CD4-positive, CD25-positive, alpha-beta regulatory T cell (primary cell): ENCODE measurements at regions not wholly inside any gene's neighbourhood (a gene's known extent, or its start where the extent isn't known, plus 50 kb on each side); places are given as distances from the start of the nearest gene placed in this dataset.

Experiments
- ATAC-seq, 2 donors: fragments of 150-1000 bp; cut with Tn5 transposase; one replicate each; pipeline ENCODE4 v1.10.0; 2021; ENCODE audit warnings: low read depth in 2 of 2, moderate number of reproducible peaks in 2 of 2, moderate library complexity in 1 of 2
- DNase-seq, 3 donors: peaks; one replicate each; pipeline versions ENCODE4 v3.0.0 to v3.0.0-alpha.2; 2012 to 2022; ENCODE audit warnings: mixed read lengths in 1 of 3
- H3K27ac ChIP-seq: one replicate; pipeline ENCODE4 v1.7.0; 2013; ENCODE audit warnings: mild to moderate bottlenecking, low read length; ENCODE audit not compliant: insufficient read depth, poor library complexity, severe bottlenecking
- H3K27me3 ChIP-seq: one replicate; pipeline ENCODE4 v1.7.0; 2013; ENCODE audit warnings: low read length; ENCODE audit not compliant: control insufficient read depth, insufficient read depth
- H3K36me3 ChIP-seq: one replicate; pipeline ENCODE4 v1.7.0; 2013; ENCODE audit warnings: mild to moderate bottlenecking, low read length, moderate library complexity; ENCODE audit not compliant: control insufficient read depth, insufficient read depth
- H3K4me1 ChIP-seq: 2 replicates; pipeline ENCODE4 v1.7.0; 2013; ENCODE audit warnings: mild to moderate bottlenecking, low read length; ENCODE audit not compliant: insufficient read depth, control insufficient read depth, poor library complexity, severe bottlenecking
- H3K4me3 ChIP-seq: one replicate; pipeline ENCODE4 v1.7.0; 2013; ENCODE audit warnings: low read depth, mild to moderate bottlenecking, low read length, moderate library complexity
- H3K9me3 ChIP-seq, 2 experiments: 1 replicate in 1 of 2; 2 replicates in 1 of 2; pipeline ENCODE4 v1.7.0; 2013; ENCODE audit warnings: low read length in 2 of 2, mild to moderate bottlenecking in 1 of 2, moderate library complexity in 1 of 2; ENCODE audit not compliant: control insufficient read depth in 2 of 2
- H3K27ac Mint-ChIP-seq, 3 donors: one replicate each; pipeline ENCODE4 v1.8.0; 2020 to 2022; ENCODE audit warnings: mild to moderate bottlenecking in 3 of 3, mixed read lengths in 3 of 3, moderate library complexity in 2 of 3
- H3K27me3 Mint-ChIP-seq: one replicate; pipeline ENCODE4 v1.8.0; 2022; ENCODE audit warnings: mild to moderate bottlenecking, mixed read lengths
- H3K36me3 Mint-ChIP-seq: one replicate; pipeline ENCODE4 v1.8.0; 2020; ENCODE audit warnings: mixed read lengths
- H3K4me1 Mint-ChIP-seq, 4 donors: one replicate each; pipeline ENCODE4 v1.8.0; 2020 to 2022; ENCODE audit warnings: mixed read lengths in 4 of 4, mild to moderate bottlenecking in 1 of 4
- H3K4me3 Mint-ChIP-seq, 4 donors: one replicate each; pipeline ENCODE4 v1.8.0; 2020 to 2022; ENCODE audit warnings: mild to moderate bottlenecking in 4 of 4, mixed read lengths in 4 of 4, moderate library complexity in 3 of 4
- H3K9me3 Mint-ChIP-seq, 7 donors: one replicate each; pipeline ENCODE4 v1.8.0; 2020 to 2022; ENCODE audit warnings: mixed read lengths in 7 of 7, mild to moderate bottlenecking in 3 of 7, moderate library complexity in 2 of 7

GRCh38 chr3:105254154-105254553 is 112.6 kb upstream of the ALCAM start:
- no peaks in the 10 kb centered on the region for H3K4me1 Mint-ChIP-seq
- DNase-seq (no peak), ATAC-seq (no peak)
- H3K27me3 Mint-ChIP-seq, result no peaks in the 10 kb centered on the region
- H3K9me3 Mint-ChIP-seq, result peaks cover 0 to 5% (median 1%) of the 10 kb centered on the region in 7 donors
- H3K36me3 Mint-ChIP-seq, result no peaks in the 10 kb centered on the region
- Histone ChIP-seq H3K27ac (no peak overlapping the region), H3K27me3 (no peaks in the 10 kb centered on the region), H3K4me1 (no peaks in the 10 kb centered on the region), H3K4me3 (no peak overlapping the region), H3K9me3 (no peaks in the 10 kb centered on the region), H3K36me3 (no peaks in the 10 kb centered on the region)
- H3K27ac Mint-ChIP-seq, result no peak overlapping the region
- no peak overlapping the region for H3K4me3 Mint-ChIP-seq

- Histone ChIP-seq H3K4me3 (no peak overlapping the region), H3K36me3 (no peaks in the 10 kb centered on the region), H3K27ac (no peak overlapping the region), H3K27me3 (no peaks in the 10 kb centered on the region), H3K4me1 (no peaks in the 10 kb centered on the region), H3K9me3 (no peaks in the 10 kb centered on the region)
- peaks cover 0 to 3% (median 1%) of the 10 kb centered on the region in 7 donors for H3K9me3 Mint-ChIP-seq
- H3K36me3 Mint-ChIP-seq, result no peaks in the 10 kb centered on the region
- H3K27me3 Mint-ChIP-seq, result peaks cover 2% of the 10 kb centered on the region
- no peak overlapping the region for H3K4me3 Mint-ChIP-seq
- no peak for ATAC-seq
- DNase-seq, result no peak
- no peak overlapping the region for H3K27ac Mint-ChIP-seq
- H3K4me1 Mint-ChIP-seq, result no peaks in the 10 kb centered on the region
Measured at GRCh38 chr3:105255350-105255749, 111.4 kb upstream of the ALCAM start.

GRCh38 chr3:105259496-105259895 is 107.2 kb upstream of the ALCAM start:
- Histone ChIP-seq H3K4me1 (no peaks in the 10 kb centered on the region), H3K27ac (no peak overlapping the region), H3K9me3 (no peaks in the 10 kb centered on the region), H3K36me3 (no peaks in the 10 kb centered on the region), H3K27me3 (no peaks in the 10 kb centered on the region), H3K4me3 (no peak overlapping the region)
- no peak overlapping the region for H3K27ac Mint-ChIP-seq
- H3K9me3 Mint-ChIP-seq, result peaks cover 0 to 5% (median 0%) of the 10 kb centered on the region in 7 donors
- no peak overlapping the region for H3K4me3 Mint-ChIP-seq
- H3K4me1 Mint-ChIP-seq, result no peaks in the 10 kb centered on the region
- ATAC-seq, result no peak
- DNase-seq, result no peak
- peaks cover 5% of the 10 kb centered on the region for H3K27me3 Mint-ChIP-seq
- H3K36me3 Mint-ChIP-seq, result no peaks in the 10 kb centered on the region

GRCh38 chr3:105260385-105260784 is 106.3 kb upstream of the ALCAM start:
- Histone ChIP-seq H3K4me3 (no peak overlapping the region), H3K4me1 (no peaks in the 10 kb centered on the region), H3K27ac (no peak overlapping the region), H3K27me3 (no peaks in the 10 kb centered on the region), H3K36me3 (no peaks in the 10 kb centered on the region), H3K9me3 (no peaks in the 10 kb centered on the region)
- Mint-ChIP-seq H3K4me3 (no peak overlapping the region), H3K9me3 (peaks cover 0 to 5% (median 0%) of the 10 kb centered on the region in 7 donors), H3K27me3 (peaks cover 5% of the 10 kb centered on the region), H3K27ac (no peak overlapping the region), H3K4me1 (no peaks in the 10 kb centered on the region), H3K36me3 (no peaks in the 10 kb centered on the region)
- no peak for DNase-seq
- no peak for ATAC-seq

- H3K9me3 ChIP-seq, result no peaks in the 10 kb centered on the region
- H3K4me1 Mint-ChIP-seq, result no peaks in the 10 kb centered on the region
- no peak overlapping the region for H3K4me3 Mint-ChIP-seq
- H3K4me1 ChIP-seq, result no peaks in the 10 kb centered on the region
- H3K27ac Mint-ChIP-seq, result no peak overlapping the region
- no peaks in the 10 kb centered on the region for H3K36me3 Mint-ChIP-seq
- no peak overlapping the region for H3K27ac ChIP-seq
- H3K4me3 ChIP-seq, result no peak overlapping the region
- no peaks in the 10 kb centered on the region for H3K27me3 ChIP-seq
- H3K27me3 Mint-ChIP-seq, result peaks cover 8% of the 10 kb centered on the region
- no peaks in the 10 kb centered on the region for H3K36me3 ChIP-seq
- ATAC-seq (no peak), DNase-seq (no peak)
- H3K9me3 Mint-ChIP-seq, result peaks cover 0 to 4% (median 0%) of the 10 kb centered on the region in 7 donors
Measured at GRCh38 chr3:105274536-105274935, 92.2 kb upstream of the ALCAM start.

GRCh38 chr3:105274958-105275357 is 91.8 kb upstream of the ALCAM start:
- no peaks in the 10 kb centered on the region for H3K9me3 ChIP-seq
- ATAC-seq (no peak), DNase-seq (no peak)
- Mint-ChIP-seq H3K27me3 (peaks cover 8% of the 10 kb centered on the region), H3K27ac (no peak overlapping the region), H3K36me3 (no peaks in the 10 kb centered on the region), H3K9me3 (peaks cover 0 to 4% (median 0%) of the 10 kb centered on the region in 7 donors), H3K4me3 (no peak overlapping the region), H3K4me1 (no peaks in the 10 kb centered on the region)
- no peaks in the 10 kb centered on the region for H3K36me3 ChIP-seq
- H3K4me1 ChIP-seq, result no peaks in the 10 kb centered on the region
- H3K27me3 ChIP-seq, result no peaks in the 10 kb centered on the region
- no peak overlapping the region for H3K4me3 ChIP-seq
- no peak overlapping the region for H3K27ac ChIP-seq

- DNase-seq, result no peak
Measured at GRCh38 chr3:105277656-105278055, 89.1 kb upstream of the ALCAM start.

GRCh38 chr3:105278688-105279087 is 88.0 kb upstream of the ALCAM start:
- DNase-seq (no peak), ATAC-seq (no peak)
- H3K27me3 ChIP-seq, result no peaks in the 10 kb centered on the region
- no peak overlapping the region for H3K27ac ChIP-seq
- H3K27ac Mint-ChIP-seq, result no peak overlapping the region
- no peaks in the 10 kb centered on the region for H3K4me1 ChIP-seq
- H3K4me3 ChIP-seq, result no peak overlapping the region
- peaks cover 2% of the 10 kb centered on the region for H3K27me3 Mint-ChIP-seq
- no peaks in the 10 kb centered on the region for H3K36me3 ChIP-seq
- no peak overlapping the region for H3K4me3 Mint-ChIP-seq
- H3K9me3 ChIP-seq, result no peaks in the 10 kb centered on the region
- H3K9me3 Mint-ChIP-seq, result peaks cover 0 to 2% (median 0%) of the 10 kb centered on the region in 7 donors
- no peaks in the 10 kb centered on the region for H3K36me3 Mint-ChIP-seq
- peaks cover 0 to 3% (median 0%) of the 10 kb centered on the region in 4 donors for H3K4me1 Mint-ChIP-seq

More at GRCh38 chr3:105277656-105278055, 89.1 kb upstream of the ALCAM start:
- H3K9me3 ChIP-seq, result no peaks in the 10 kb centered on the region
- peaks cover 5% of the 10 kb centered on the region for H3K27me3 Mint-ChIP-seq
- H3K27ac ChIP-seq, result no peak overlapping the region
- H3K9me3 Mint-ChIP-seq, result peaks cover 0 to 4% (median 0%) of the 10 kb centered on the region in 7 donors
- no peak overlapping the region for H3K4me3 Mint-ChIP-seq
- H3K27ac Mint-ChIP-seq, result no peak overlapping the region
- no peaks in the 10 kb centered on the region for H3K36me3 Mint-ChIP-seq
- no peaks in the 10 kb centered on the region for H3K36me3 ChIP-seq
- ATAC-seq, result no peak
- peaks cover 0 to 3% (median 0%) of the 10 kb centered on the region in 4 donors for H3K4me1 Mint-ChIP-seq
- no peak overlapping the region for H3K4me3 ChIP-seq
- H3K27me3 ChIP-seq, result no peaks in the 10 kb centered on the region
- no peaks in the 10 kb centered on the region for H3K4me1 ChIP-seq
